RWPE2 (cell line): ENCODE measurements at regions not wholly inside any gene's neighbourhood (a gene's known extent, or its start where the extent isn't known, plus 50 kb on each side); places are given as distances from the start of the nearest gene placed in this dataset.
"Not testable (repeated sequence)": the region's sequence is repeated elsewhere in the genome, so short reads cannot be mapped to it uniquely, and the experiment has no call there.

Experiments used
- ATAC-seq: fragments of 200-7000 bp; cut with Tn5 transposase; 3 replicates; pipeline ENCODE4 v1.9.1; 2021; ENCODE audit warnings: low read depth
- DNase-seq: peaks from one replicate; pipeline ENCODE4 v3.0.0-alpha.2; 2020; ENCODE audit warnings: low spot score
- H3K27ac ChIP-seq: fragments of 450-650 bp; 2 replicates; pipeline ENCODE4 v1.5.1; 2017; ENCODE audit warnings: mild to moderate bottlenecking; ENCODE audit not compliant: poor library complexity, severe bottlenecking
- H3K27me3 ChIP-seq: fragments of 250-450 bp; sonication (Bioruptor Pico); 2 replicates; pipeline ENCODE4 v1.5.1; 2021; ENCODE audit warnings: mild to moderate bottlenecking, moderate library complexity; ENCODE audit not compliant: insufficient read depth, poor library complexity, severe bottlenecking
- H3K36me3 ChIP-seq: fragments of 250-450 bp; sonication (Bioruptor Pico); 2 replicates; pipeline ENCODE4 v1.5.1; 2020; ENCODE audit warnings: low read depth, mild to moderate bottlenecking, moderate library complexity
- H3K4me1 ChIP-seq: fragments of 250-450 bp; sonication (Bioruptor Pico); 2 replicates; pipeline ENCODE4 v1.5.1; 2021; ENCODE audit warnings: mild to moderate bottlenecking, moderate library complexity; ENCODE audit not compliant: insufficient read depth, poor library complexity, severe bottlenecking
- H3K4me3 ChIP-seq: fragments of 250-450 bp; sonication (Bioruptor Pico); 2 replicates; pipeline ENCODE4 v1.5.1; 2021; ENCODE audit warnings: mild to moderate bottlenecking, moderate library complexity; ENCODE audit not compliant: severe bottlenecking
- H3K9me3 ChIP-seq: fragments of 250-450 bp; sonication (Bioruptor Pico); 2 replicates; pipeline ENCODE4 v1.5.1; 2021; ENCODE audit warnings: mild to moderate bottlenecking, moderate library complexity; ENCODE audit not compliant: severe bottlenecking
- TF ChIP-seq, protein P1 (sequence below): fragments of 450-650 bp; IDR thresholded peaks from one replicate; pipeline ENCODE4 v1.5.1; 2017; ENCODE audit warnings: mild to moderate bottlenecking, moderate library complexity; ENCODE audit not compliant: poor library complexity, severe bottlenecking

DNA sequence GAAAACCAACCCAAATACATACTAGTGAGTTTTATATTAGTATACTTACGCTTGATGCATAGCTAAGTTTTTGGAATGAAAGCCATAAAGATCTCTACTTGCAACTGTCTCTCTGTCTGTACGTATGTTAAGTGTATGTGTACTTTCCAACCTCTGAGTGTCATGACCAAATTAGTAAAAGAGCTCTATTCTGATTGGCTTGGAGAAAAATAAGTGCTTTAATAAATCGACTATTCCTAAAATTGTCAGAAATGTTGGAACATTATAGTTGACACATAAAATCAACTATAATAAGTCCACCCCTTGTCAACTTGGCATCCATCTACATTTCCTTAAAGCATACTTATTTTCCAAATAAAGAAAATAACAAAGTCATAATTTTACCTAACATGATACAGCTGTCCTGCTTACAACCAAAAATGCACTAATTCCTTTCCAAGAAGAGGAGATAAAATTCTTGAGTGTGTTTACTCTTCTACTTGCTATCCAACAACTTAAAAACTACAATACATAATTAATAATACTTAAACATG, 507.4 kb upstream of the ATP2B1 start:
- TF ChIP-seq, protein P1, sequence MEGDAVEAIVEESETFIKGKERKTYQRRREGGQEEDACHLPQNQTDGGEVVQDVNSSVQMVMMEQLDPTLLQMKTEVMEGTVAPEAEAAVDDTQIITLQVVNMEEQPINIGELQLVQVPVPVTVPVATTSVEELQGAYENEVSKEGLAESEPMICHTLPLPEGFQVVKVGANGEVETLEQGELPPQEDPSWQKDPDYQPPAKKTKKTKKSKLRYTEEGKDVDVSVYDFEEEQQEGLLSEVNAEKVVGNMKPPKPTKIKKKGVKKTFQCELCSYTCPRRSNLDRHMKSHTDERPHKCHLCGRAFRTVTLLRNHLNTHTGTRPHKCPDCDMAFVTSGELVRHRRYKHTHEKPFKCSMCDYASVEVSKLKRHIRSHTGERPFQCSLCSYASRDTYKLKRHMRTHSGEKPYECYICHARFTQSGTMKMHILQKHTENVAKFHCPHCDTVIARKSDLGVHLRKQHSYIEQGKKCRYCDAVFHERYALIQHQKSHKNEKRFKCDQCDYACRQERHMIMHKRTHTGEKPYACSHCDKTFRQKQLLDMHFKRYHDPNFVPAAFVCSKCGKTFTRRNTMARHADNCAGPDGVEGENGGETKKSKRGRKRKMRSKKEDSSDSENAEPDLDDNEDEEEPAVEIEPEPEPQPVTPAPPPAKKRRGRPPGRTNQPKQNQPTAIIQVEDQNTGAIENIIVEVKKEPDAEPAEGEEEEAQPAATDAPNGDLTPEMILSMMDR: no peak
- H3K9me3 ChIP-seq: no peaks in the 10 kb centered on the region
- no peak overlapping the region for H3K27ac ChIP-seq
- DNase-seq: no peak
- no peak for ATAC-seq
- no peaks in the 10 kb centered on the region for H3K27me3 ChIP-seq
- H3K36me3 ChIP-seq: no peaks in the 10 kb centered on the region
- H3K4me1 ChIP-seq: peaks cover 13% of the 10 kb centered on the region
- no peak overlapping the region for H3K4me3 ChIP-seq

DNA sequence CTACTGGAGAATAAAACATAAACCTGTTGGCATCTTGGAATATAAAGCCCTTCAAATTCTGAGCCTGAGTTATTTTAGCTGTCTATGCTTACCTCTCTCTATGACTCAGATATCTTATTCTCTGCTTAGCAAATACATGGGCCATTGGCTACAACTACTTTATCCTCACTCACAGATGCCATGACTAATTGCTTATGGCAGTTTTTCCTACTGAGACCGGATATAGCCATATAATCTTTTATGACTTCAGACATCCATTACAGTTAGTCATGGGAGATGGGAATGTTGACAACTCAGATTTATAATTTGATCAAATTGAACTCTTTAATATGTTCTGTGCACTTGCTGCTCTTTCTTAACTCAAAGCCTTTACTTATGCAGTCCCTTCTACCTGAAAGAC, 502.4 kb upstream of the ATP2B1 start:
- Histone ChIP-seq H3K9me3 (no peaks in the 10 kb centered on the region), H3K4me1 (peaks cover 10% of the 10 kb centered on the region), H3K36me3 (no peaks in the 10 kb centered on the region), H3K27me3 (no peaks in the 10 kb centered on the region), H3K27ac (peak overlapping the region; percentile 72), H3K4me3 (no peak overlapping the region)
- no peak for DNase-seq
- peak; percentile 100 for ATAC-seq
- TF ChIP-seq, protein P1: no peak

DNA sequence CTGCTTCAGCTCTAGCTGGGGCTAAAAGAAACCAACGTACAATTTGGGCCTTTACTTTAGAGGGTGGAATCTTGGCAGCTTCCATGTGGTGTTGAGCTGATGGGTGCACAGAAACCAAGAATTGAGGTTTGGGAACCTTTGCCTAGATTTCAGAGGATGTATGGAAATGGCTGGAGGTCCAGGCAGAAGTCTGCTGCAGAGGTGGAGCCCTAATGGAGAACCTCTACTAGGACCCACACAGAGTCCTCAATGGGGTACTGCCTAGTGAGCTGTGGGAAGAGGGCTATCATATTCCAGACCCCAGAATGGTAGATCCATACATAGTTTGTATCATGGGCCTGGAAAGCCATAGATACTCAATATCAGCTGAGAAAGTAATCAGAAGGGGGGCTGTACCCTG, 500.4 kb upstream of the ATP2B1 start:
- Histone ChIP-seq H3K27ac (no peak overlapping the region), H3K27me3 (no peaks in the 10 kb centered on the region), H3K36me3 (no peaks in the 10 kb centered on the region), H3K4me1 (peaks cover 10% of the 10 kb centered on the region), H3K4me3 (no peak overlapping the region), H3K9me3 (no peaks in the 10 kb centered on the region)
- no peak for DNase-seq
- TF ChIP-seq, protein P1: no peak
- no peak for ATAC-seq

DNA sequence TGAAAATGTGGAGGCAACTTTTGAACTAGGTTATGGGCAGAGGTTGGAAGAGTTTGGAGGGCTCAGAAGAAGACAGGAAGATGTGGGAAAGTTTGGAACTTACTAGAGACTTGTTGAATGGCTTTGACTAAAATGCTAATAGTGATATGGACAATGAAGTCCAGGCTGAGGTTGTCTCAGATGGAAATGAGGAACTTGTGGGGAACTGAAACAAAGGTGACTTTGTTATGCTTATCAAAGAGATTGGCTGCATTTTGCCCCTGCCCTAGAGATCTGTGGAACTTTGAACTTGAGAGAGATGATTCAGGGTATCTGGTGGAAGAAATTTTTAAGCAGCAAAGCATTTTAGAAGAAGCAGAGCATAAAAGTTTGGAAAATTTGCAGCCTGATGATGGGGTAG, 499.7 kb upstream of the ATP2B1 start:
- H3K4me1 ChIP-seq: peaks cover 10% of the 10 kb centered on the region
- H3K27me3 ChIP-seq, ATAC-seq, DNase-seq, H3K4me3 ChIP-seq, H3K9me3 ChIP-seq, H3K36me3 ChIP-seq, H3K27ac ChIP-seq: not testable (repeated sequence)

DNA sequence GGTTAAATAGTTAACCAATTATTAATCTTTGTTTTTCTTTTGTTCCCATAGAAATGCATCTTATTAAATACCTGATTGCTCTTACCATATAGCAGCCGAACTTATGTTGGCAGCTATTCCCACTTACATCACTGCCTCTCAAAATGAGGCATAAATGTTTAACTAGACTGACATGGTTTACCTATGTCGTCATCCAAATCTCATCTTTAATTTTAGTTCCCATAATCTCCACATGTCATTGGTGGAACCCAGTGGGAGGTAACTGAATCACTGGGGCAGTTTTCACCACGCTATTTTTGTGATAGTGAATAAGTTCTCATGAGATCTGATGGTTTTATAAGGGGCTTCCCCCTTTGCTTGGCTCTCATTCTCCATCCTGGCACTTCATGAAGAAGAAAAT, 499.2 kb upstream of the ATP2B1 start:
- DNase-seq (no peak), ATAC-seq (no peak)
- no peaks in the 10 kb centered on the region for H3K36me3 ChIP-seq
- H3K4me3 ChIP-seq: no peak overlapping the region
- TF ChIP-seq, protein P1: no peak
- no peaks in the 10 kb centered on the region for H3K9me3 ChIP-seq
- H3K27ac ChIP-seq: no peak overlapping the region
- no peaks in the 10 kb centered on the region for H3K27me3 ChIP-seq
- peaks cover 10% of the 10 kb centered on the region for H3K4me1 ChIP-seq
